ENCODE measurements at regions not wholly inside any gene's neighbourhood (a gene's known extent, or its start where the extent isn't known, plus 50 kb on each side); places are given as distances from the start of the nearest gene placed in this dataset.

DNA sequence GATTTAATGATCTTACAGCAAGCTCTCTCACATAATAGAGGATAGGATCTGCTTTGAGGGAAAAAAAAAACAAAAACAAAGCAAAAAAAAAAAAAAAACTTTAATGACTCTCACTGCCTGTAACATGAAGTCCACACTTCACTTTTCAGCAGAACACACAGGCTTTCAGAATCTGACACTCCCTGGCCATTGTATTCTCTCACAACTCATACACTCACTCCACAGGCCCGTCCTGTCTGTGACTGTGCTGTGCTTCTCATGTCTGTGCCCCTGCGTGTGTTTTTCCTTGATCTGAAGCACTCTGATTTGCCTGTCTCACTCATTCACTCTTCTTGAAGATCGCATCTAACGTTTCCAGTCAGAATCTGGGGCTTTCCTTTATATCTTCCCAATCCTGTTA, 460.8 kb downstream of the TMA16 start:
- Histone ChIP-seq H3K27me3 (ENCODE audit: low read depth, low read length) (no peaks in the 10 kb centered on the region), H3K9me3 (ENCODE audit: insufficient read depth, low read length) (no peaks in the 10 kb centered on the region), H3K9ac (ENCODE audit: low read length) (no peak overlapping the region), H3K4me3 (ENCODE audit: low read length) (no peak overlapping the region), H4K20me1 (ENCODE audit: insufficient read depth, low read length) (no peaks in the 10 kb centered on the region), H3K27ac (ENCODE audit: low read length) (no peak overlapping the region), H2AFZ (ENCODE audit: low read depth, low read length) (peak overlapping the region; percentile 49; the same call in 1 of the 2 replicates), H3K4me1 (ENCODE audit: low read length) (peaks cover 4% of the 10 kb centered on the region; the same call in 1 of the 2 replicates), H3K36me3 (replicated peaks; ENCODE audit: low read depth, low read length) (no peaks in the 10 kb centered on the region), H3K4me2 (ENCODE audit: low read length) (no peak overlapping the region), H3K79me2 (ENCODE audit: low read length) (no peaks in the 10 kb centered on the region)
- TF ChIP-seq, protein P1, sequence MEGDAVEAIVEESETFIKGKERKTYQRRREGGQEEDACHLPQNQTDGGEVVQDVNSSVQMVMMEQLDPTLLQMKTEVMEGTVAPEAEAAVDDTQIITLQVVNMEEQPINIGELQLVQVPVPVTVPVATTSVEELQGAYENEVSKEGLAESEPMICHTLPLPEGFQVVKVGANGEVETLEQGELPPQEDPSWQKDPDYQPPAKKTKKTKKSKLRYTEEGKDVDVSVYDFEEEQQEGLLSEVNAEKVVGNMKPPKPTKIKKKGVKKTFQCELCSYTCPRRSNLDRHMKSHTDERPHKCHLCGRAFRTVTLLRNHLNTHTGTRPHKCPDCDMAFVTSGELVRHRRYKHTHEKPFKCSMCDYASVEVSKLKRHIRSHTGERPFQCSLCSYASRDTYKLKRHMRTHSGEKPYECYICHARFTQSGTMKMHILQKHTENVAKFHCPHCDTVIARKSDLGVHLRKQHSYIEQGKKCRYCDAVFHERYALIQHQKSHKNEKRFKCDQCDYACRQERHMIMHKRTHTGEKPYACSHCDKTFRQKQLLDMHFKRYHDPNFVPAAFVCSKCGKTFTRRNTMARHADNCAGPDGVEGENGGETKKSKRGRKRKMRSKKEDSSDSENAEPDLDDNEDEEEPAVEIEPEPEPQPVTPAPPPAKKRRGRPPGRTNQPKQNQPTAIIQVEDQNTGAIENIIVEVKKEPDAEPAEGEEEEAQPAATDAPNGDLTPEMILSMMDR (IDR thresholded peaks at IDR 0.05; ENCODE audit: low read depth, low read length): no peak
- TF ChIP-seq EZH2phosphoT487 (IDR thresholded peaks at IDR 0.05; ENCODE audit: low read depth): no peak

DNA sequence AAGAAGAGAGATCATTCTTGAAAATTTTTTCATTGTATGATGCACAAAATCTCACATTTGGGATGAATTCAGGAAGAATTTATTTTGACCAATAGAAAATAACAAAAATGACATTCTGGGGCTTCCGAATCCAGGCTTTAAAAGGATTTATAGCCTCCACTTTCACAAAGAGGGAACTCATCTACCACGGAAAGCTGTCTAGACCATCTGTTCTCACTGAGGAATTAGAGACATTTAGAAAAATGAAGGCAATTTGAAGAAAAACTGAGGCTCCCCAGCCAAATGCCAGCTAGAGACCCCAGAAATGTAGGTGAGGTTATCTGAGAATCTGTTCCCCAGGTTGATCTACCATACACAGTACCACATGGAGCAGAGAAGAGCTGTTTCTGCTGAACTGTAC, 464.3 kb downstream of the TMA16 start:
- Histone ChIP-seq H3K9me3 (ENCODE audit: insufficient read depth, low read length) (no peaks in the 10 kb centered on the region), H3K4me3 (ENCODE audit: low read length) (no peak overlapping the region), H3K9ac (ENCODE audit: low read length) (no peak overlapping the region), H3K36me3 (replicated peaks; ENCODE audit: low read depth, low read length) (no peaks in the 10 kb centered on the region), H3K79me2 (ENCODE audit: low read length) (no peaks in the 10 kb centered on the region), H3K4me1 (ENCODE audit: low read length) (peaks cover 4% of the 10 kb centered on the region; the same call in 1 of the 2 replicates), H3K27me3 (ENCODE audit: low read depth, low read length) (no peaks in the 10 kb centered on the region), H3K27ac (ENCODE audit: low read length) (no peak overlapping the region), H2AFZ (ENCODE audit: low read depth, low read length) (no peak overlapping the region), H4K20me1 (ENCODE audit: insufficient read depth, low read length) (no peaks in the 10 kb centered on the region), H3K4me2 (ENCODE audit: low read length) (no peak overlapping the region)
- no peak for TF ChIP-seq EZH2phosphoT487 (IDR thresholded peaks at IDR 0.05; ENCODE audit: low read depth)
- TF ChIP-seq, protein P1 (IDR thresholded peaks at IDR 0.05; ENCODE audit: low read depth, low read length): no peak

DNA sequence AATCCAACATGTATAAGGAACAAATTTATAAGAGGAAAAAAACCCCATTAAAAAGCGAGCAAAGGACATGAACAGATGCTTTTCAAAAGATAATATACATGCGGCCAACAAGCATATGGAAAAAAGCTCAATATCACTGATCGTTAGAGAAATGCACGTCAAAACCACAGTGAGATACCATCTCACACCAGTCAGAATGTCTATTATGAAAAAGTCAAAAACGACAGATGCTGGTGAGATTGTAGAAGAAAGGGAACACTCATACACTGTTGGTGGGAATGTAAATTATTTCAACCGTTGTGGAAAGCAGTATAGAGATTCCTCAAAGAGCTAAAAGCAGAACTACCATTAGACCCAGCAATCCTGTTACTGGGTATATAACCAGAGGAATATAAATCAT, 465.4 kb downstream of the TMA16 start:
- no peaks in the 10 kb centered on the region for H4K20me1 ChIP-seq (ENCODE audit: insufficient read depth, low read length)

DNA sequence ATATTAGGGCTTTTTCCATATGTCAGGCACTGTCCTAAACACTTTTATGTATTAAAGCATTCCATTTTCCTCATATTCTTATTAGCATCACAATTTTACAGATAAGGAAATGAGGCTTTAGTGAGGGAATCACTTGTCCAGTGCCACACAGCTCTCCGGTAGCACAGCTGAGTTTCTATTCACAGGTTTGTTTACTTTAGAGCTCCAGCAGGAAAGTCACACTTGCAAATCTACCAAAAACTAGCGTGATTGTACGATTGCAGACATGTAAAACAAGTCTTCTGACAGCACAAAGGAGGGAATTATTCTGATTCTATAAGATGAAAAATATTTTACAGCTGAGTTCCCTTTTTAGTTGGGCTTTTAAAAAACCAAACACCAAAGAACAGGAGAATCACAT, 472.1 kb downstream of the TMA16 start:
- H2AFZ ChIP-seq (ENCODE audit: low read depth, low read length): peak overlapping the region; percentile 80; the same call in 1 of the 2 replicates
- H4K20me1 ChIP-seq (ENCODE audit: insufficient read depth, low read length): no peaks in the 10 kb centered on the region
- peaks cover 12% of the 10 kb centered on the region for H3K4me1 ChIP-seq (ENCODE audit: low read length)
- H3K79me2 ChIP-seq (ENCODE audit: low read length): no peaks in the 10 kb centered on the region
- H3K27ac ChIP-seq (ENCODE audit: low read length): no peak overlapping the region
- no peak overlapping the region for H3K9ac ChIP-seq (ENCODE audit: low read length)
- H3K36me3 ChIP-seq (replicated peaks; ENCODE audit: low read depth, low read length): no peaks in the 10 kb centered on the region
- H3K4me2 ChIP-seq (ENCODE audit: low read length): peak overlapping the region; percentile 59; the same call in 1 of the 2 replicates
- H3K4me3 ChIP-seq (ENCODE audit: low read length): peak overlapping the region; percentile 27
- H3K27me3 ChIP-seq (ENCODE audit: low read depth, low read length): no peaks in the 10 kb centered on the region
- no peak for TF ChIP-seq EZH2phosphoT487 (IDR thresholded peaks at IDR 0.05; ENCODE audit: low read depth)
- TF ChIP-seq, protein P1 (IDR thresholded peaks at IDR 0.05; ENCODE audit: low read depth, low read length): no peak
- H3K9me3 ChIP-seq (ENCODE audit: insufficient read depth, low read length): no peaks in the 10 kb centered on the region

More for the DNA sequence above, 465.4 kb downstream of the TMA16 start:
- H3K36me3 ChIP-seq (replicated peaks; ENCODE audit: low read depth, low read length): no peaks in the 10 kb centered on the region
- TF ChIP-seq, protein P1 (IDR thresholded peaks at IDR 0.05; ENCODE audit: low read depth, low read length): no peak
- H3K4me2 ChIP-seq (ENCODE audit: low read length): no peak overlapping the region
- H2AFZ ChIP-seq (ENCODE audit: low read depth, low read length): no peak overlapping the region
- no peak overlapping the region for H3K27ac ChIP-seq (ENCODE audit: low read length)
- H3K4me1 ChIP-seq (ENCODE audit: low read length): peaks cover 4% of the 10 kb centered on the region; the same call in 1 of the 2 replicates
- H3K27me3 ChIP-seq (ENCODE audit: low read depth, low read length): no peaks in the 10 kb centered on the region
- H3K4me3 ChIP-seq (ENCODE audit: low read length): no peak overlapping the region
- H3K79me2 ChIP-seq (ENCODE audit: low read length): no peaks in the 10 kb centered on the region
- H3K9ac ChIP-seq (ENCODE audit: low read length): no peak overlapping the region
- H3K9me3 ChIP-seq (ENCODE audit: insufficient read depth, low read length): no peaks in the 10 kb centered on the region

Measured in OCI-LY3 (cell line).